DMS79 treated with DMSO at 0.1 percent for 48 hours (cell line): ENCODE measurements at regions not wholly inside any gene's neighbourhood (a gene's known extent, or its start where the extent isn't known, plus 50 kb on each side); places are given as distances from the start of the nearest gene placed in this dataset.
"Not testable (repeated sequence)": the region's sequence is repeated elsewhere in the genome, so short reads cannot be mapped to it uniquely, and the experiment has no call there.

Experiments
- DNase-seq: peaks from one replicate; lab custom pipeline; 2025; lab: John Stamatoyannopoulos, UW

DNA sequence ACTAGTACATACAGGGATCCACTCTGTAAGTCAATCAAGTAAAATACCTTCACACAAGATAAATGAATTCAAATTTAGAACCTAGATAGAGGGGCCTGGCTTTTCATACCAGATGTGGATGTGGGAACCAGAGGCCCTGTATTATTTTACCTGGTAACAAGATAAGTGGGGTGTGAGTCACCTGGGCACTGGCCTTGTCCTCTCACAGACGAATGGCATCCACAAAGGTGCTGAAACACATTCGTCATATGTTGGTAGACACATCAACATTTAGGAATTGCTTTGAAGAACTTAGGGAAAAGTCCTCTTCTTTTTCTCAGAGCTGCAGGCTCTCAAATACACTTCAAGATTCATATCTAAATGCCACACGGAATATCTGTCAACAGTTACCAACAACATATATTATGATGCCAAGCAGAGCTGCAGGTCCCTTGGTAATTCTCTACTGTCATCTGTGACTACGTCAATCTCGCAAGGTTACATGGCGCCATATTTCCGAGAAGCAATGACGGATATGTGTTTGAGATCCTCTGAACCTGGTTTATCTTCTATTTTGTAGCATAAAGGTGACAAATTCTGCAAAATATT, 618.6 kb downstream of the EPM2A start:
- DNase-seq, result no peak

DNA sequence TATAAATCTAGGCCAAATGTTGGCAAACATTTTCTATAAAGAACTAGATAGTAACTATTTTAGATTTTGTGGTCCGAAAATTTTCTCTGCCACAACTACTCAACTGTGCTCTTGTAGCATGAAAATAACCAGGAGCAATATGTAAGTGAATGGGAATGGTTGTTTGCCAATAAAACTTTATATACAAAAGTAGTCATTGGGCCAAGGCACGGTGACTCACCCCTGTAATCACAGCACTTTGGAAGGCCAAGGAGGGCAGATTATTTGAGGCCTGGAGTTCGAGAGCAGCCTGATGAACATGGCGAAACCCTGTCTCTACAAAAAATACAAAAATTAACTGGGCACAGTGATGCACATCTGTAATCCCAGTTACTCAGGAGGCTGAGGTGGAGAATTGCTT, 617.1 kb downstream of the EPM2A start:
- no peak for DNase-seq

DNA sequence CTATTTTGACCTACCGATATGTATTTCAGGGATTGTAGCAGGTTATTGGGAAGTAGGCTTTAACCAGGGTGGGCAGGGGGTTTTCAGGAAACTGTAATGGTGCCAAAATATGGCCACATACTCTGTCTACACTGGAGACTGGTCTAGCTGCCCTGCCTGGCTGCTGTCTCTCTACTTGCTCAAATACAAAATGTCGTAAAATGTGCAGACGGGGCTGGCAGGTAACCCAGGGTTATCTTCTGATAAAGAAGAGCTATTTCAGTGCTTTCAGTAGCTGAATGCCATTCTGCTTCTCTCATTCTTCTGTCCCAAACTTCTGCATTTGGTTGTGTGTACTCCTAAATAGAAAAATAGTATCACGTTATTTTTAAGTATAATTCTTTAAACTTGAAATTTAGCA, 616.2 kb downstream of the EPM2A start:
- no peak for DNase-seq

DNA sequence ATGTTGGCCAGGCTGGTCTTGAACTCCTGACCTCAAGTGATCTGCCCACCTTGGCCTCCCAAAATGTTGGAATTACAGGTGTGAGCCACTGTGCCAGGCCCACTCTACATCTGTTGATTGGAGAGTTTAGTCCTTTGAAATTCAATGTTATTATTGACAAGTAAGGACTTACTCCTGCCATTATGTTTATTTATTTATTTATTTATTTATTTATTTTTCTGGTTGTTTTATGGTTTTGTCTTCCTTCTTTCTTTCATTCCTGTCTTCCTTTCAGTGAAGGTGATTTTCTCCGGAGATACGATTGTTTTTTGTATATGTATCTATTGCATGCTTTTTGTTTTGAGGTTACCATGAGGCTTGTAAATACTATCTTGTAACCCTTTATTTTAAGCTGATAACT, 602.6 kb downstream of the EPM2A start:
- DNase-seq, result no peak

DNA sequence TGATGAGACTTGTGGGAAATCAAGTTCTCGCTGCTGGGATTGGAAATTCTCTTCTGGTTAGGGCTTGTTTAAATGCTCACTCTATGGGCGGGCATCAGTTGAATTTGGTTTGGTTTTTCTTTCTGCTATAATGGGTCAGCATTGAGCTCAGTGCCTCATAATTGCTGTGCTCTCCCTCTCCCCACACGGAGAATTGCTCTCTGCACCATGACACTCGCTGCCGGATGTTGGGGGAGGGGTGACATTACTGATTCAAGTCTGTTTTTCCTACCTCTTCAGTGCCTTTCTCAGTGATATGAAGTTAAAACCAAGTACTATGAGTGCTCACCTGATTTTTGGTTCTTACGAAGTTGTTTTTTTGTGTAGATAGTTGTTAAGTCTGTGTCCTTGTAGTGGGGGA, 599.6 kb downstream of the EPM2A start:
- no peak for DNase-seq

DNA sequence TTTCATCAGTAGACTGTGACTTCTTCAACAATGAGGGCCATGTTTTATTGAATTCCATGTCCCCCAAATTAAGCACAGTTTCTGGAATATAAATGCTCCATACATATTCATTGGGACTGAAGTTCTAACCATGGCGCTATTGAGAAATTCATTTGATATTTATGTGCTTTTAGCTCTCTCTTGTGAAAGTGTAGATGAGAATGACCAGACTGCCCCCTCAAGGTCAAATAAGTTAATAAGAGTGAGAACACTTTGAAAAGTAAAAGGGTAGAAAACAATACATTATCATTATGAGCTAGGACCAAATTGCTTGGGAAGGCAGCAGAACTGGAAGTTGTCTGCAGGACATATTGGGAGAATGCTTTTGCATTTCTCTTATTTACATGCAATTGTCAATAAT, 597.9 kb downstream of the EPM2A start:
- no peak for DNase-seq

DNA sequence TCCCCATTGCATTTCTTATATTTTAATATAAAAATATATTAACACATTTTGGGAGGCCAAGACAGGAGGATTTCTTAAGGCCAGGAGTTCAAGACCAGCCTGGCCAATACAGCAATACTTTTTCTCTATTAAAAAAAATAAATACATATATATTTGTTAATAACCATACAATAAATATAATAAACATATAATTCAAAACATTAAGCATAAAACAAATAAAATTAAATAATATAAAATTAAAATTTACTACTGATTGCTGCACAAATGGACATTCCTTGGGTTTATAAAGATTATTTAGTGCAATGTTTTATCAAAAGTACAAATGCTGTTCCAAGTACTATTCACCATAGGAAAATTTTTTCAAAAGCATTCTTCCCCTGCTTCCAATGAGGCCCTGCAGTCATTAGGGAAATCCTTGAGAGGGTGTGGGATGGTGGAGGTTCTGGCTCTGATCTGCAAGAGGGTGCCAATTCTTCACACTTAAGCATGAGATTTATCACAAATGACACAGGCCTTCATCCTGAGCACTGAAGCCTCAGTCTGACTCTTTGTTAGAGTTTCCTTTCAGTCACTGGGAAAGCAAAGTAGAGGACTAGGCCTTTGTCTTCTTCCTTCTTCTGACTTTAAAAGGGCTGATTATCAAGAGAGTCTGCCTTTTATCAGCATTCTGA, 596.7 kb downstream of the EPM2A start:
- no peak for DNase-seq

DNA sequence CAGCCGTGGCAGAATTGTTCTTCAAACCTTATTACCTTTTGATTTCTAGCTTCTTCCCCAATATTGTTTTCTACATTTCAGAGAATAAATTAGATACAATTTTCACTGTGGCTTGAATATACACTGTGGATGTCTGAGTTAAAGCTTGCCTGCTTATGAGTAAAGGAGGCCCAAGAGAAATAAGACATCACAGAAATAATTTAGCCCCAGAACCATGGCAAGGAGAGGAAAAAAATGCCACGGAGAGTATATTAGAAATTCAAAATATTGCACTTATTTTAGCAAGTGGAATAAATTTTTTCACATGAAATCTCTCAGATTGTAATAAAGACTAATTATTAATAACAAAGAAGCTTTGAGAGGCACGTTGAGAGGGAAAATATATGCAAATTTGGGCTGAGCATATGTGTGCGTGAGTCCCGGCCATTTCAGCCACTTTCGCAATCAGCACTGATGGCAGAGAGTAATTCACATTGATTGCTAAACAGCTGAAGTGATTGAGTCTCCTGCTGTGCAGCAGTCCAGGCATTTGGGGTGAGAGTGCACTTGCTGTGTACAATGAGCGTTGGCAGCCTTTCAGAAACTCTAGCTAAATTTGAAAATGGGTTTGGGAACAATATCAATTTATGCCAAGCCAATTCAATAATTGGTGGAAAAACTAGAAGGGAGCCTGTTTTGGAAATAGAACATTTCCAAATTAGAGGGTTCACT, 596.0 kb downstream of the EPM2A start:
- DNase-seq, result no peak

DNA sequence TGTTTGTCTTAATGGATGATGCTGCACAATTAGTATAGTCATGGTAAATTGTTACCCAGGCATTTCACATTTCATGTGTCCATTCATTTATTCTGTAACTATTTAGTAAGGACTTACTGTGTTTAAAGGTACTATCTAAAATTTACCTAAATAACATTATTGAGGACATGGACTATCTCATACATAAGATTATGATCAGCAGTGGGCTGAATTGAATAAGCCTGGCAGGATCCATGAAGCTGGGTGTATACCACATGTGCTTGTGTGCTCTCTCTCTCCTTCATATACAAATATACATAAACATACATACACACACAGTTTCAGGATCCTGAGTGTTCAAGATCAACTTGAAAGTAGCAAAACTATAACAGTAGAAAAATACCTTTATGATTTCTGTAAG, 595.4 kb downstream of the EPM2A start:
- no peak for DNase-seq

DNA sequence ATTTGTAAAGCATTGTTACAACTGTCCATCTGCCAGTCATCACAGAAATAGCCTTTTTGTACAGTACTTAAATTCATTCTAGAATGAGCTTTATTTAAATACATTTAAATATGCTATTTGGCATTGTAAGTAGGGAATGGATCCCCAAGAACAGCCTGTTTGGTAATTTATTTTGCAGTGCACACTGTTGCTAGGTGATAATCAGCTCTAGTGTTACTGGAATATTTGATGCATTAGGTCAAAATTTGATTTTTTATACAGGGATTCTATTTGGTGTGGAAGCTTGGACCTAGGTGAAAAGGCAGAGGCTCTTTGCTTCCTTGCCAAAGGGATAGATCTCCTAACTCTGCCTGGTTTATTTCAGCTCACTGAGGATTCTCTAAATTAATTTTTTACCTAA, 593.7 kb downstream of the EPM2A start:
- DNase-seq, result no peak

DNA sequence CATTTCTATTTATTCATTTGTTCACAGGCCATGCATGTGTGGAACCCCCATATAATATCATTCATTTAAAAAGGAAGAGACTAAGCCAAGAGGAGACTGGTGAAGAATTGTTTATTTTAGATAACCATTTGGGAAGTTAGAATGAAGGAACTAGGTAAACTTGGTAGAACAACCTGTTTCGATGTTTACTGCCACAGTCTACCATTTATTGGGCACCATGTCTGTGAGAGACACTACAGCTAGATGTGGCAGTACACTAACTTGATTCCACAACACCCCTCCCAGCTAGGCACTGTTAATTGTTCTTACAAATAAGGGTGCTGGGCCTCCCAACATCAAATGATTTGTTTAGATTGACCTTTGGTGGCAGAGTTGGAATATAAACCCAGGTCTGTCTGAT, 592.4 kb downstream of the EPM2A start:
- DNase-seq, result no peak

DNA sequence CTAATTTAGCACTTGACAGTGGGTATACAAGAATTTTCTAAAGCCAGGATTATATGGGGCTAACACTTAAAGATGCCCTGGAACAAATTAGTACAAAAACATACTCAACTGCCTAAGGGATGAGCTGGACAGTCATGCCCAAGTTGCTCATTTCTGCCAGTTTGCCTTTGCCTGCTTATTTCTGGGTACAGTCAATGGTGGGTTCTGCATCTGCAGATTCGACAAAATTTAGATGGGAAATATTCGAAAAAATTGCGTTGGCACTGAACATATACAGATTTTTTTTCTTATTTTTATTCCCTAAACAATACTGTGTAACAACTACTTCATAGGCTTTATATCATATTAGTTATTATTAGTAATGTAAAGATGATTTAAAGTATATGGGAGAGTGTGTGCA, 591.9 kb downstream of the EPM2A start:
- no peak for DNase-seq

DNA sequence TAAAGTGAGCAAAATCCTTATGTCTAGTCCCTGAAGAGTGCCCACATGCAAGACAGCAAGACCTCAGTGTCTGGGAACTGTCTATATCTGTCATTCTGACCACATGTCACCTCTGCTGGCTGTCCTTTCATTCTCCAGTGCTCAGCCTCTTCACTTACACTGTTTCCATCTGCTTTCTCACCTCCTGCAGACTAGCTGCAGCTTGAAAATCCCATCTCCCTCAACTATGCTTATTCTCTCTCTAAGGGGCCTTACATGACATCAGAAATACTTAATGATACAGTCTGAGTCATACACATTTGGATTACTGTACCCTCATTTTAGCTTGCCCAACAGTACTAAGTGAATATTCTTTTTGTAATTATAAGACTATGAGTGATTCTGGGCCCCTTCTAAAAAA, 587.8 kb downstream of the EPM2A start:
- no peak for DNase-seq

DNA sequence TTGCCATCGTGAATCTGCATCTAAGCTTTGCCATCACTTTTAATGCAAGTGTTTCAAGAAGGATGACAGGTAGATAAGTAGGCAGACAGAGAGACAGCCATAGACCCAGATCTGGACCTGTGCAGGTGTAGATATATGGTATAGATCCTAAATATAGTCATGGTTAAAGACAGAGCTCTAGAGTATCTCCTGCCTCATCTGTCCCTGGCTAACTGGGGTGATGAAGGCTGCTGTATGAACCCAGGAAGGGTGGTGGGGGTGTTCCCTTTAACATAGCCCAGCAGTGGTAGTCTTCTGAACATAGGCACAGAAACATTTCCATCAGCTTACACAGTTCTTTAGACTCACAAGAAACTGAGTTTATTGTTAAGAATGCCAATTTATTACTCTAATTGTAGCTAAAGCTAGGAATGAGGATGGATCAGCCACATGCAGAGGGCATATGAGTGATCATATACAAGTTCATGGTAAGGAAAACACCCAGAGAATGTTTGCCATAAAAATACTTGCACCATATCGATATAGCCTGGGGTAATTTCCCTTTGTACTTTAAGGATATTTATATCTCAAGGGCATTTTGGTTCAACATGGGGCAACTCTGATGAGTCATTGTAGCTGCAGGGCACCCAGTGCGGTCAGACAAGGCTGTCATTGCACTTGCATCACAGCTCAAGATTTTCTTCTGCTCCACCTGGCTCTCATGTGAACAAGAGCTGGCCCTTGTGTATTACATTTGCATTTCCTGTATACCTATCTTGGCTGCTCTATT, 587.2 kb downstream of the EPM2A start:
- DNase-seq, result no peak

DNA sequence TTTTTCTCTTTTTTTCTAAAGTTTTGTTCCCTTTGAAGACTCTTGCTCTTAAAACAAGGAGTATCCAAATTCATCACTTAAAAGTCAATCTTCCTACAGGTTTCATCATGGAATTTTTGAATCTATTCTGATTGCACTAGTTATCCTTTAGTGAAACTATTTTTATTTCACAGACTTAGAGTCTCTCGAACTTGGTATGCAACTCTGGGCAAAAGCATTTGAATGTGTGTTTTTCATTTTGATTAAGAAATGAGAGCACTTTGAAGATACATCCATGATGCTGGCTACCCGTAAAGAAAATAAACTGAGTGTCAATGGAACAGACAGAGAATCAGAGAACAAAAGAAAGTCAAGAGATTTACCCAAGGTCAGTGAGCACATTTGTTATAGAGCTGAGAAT, 586.5 kb downstream of the EPM2A start:
- no peak for DNase-seq

DNA sequence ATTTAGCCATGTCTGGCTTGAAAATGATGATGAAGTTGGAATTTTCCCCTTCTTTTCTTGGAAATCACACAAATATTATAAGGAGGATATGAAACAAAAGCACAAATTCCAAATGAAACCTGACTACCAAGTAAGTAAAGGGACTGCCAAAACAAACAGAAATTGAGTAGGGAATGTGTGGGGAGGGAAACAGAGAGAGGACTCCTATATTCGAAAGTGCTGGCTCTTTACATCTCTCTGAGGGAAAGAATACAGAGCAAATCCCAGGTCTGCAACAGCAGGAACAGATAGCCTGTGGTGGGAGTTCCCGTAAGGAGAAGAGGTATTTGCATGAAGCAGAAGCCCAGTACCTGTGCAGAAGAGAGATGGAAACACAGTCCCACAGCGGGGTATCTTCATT, 583.7 kb downstream of the EPM2A start:
- no peak for DNase-seq

DNA sequence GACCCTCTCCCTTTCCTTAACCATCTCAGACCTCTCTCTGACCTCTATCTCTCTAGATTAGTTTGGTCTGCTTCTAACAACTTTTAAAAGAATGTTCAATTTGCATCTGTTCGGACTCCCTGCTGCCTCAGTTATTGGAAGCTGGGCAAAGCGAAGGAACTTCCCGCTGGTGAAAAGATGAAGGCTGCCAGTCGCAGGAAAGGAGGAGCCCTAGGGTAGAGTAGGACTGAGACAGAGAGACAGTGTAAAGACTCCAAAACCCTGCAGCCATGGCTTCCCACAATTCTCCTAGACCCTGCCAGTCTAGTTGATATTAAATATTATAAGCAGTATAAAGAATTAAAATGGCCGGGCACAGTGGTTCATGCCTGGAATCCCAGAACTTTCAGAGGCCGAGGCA, 581.8 kb downstream of the EPM2A start:
- no peak for DNase-seq

DNA sequence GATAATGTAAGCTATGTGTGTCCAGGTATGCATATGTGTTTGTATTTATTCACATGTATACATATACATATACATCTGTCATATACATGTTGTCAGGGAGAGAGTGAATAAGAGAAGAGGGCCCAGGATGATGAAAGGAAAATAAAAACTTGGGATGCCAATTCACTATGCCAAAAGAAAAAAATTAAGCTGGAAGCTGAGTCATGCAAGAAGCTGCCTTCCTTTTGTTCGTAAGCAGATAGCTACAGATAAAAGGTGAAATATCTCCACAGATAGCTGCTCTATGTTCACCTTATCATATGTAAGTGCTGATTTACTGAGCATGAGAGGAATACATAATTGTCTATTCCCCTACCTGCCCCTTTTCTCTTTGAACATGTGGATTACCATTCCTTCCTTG, 579.9 kb downstream of the EPM2A start:
- DNase-seq, result no peak

DNA sequence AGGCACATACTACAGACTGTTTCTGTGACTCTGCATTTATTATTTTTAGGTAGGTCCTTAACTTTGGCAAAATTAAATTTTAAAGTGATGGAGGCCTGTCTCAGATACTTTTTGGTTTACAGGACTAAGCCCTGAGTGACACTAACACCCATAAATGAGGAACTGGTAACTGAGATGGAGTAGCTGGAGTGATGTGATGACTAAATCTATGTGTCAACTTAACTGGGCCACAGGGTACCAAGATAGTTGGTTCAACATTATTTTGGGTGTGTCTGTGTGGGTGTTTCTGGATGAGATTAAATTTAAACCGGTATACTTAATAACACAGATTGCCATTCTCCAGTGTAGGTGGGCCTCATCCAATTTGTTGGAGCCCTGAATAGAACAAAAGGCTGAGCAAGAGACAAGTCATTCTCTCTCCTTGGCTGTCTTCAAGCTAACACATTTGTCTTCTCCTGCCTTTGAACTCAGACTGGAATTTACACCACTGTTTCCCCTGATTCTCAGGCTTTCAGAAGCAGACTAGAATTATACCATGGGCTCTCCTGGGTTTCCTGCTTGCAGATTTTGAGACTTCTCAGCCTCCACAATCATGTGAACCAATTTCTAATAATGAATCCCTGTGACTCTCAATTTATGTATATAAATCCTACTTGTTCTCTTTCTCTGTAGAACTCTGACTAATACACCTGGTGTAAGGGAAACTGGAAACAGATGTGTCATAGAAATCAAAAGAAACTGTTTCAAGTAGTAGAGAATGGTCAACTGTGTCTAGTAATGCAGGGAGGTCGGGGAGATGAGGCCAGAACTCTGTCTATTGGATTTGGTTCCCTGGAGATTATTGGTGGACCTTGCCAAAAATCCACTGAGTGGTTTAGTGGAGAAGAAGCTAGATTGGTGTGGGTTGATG, 579.2 kb downstream of the EPM2A start:
- no peak for DNase-seq

DNA sequence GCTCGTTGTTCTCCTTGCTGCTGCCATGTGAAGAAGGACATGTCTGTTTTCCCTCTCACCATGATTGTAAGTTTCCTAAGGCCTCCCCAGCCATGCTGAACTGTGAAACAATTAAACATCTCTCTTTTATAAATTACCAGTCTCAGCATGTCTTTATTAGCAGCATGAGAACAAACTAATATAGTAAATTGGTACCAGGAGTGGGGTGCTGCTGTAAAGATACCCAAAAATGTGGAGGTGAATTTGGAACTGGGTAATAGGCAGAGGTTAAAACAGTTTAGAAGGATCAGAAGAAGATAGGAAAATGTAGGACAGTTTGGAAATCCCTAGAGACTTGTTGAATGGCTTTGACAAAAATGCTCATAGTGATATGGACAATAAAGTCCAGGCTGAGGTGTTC, 576.7 kb downstream of the EPM2A start:
- not testable (repeated sequence) for DNase-seq

DNA sequence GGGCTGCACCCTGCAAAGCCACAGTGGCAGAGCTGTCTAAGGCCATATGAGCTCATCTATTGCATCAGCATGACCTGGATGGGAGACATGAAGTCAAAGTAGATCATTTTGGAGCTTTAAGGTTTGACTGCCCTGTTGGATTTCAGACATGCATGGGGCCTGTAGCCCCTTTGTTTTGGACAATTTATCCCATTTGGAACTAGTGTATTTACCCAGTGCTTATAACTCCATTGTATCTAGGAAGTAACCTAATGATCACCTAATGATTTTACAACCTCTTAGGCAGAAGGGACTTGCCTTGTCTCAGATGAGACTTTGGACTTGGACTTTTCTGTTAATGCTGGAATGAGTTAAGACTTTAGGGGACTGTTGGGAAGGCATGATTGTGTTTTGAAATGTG, 575.4 kb downstream of the EPM2A start:
- DNase-seq, result no peak

DNA sequence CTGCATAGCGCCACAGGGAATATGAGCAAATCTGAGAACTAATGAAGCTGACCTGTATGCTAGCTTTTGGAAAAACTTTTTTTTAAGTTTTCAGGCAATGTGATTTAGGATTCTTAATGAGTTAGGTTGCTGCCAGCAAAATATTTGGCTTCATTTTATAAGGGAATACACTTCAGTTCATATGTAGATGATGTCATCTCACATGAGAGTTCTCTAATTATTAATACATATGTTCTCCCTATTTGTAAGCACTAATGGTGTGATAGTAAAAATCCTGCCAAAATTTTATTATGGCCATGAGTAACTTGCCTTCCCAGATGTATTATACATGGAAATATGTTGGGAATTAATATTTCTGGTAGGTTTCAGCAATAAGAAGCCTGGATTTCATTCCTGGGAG, 573.8 kb downstream of the EPM2A start:
- no peak for DNase-seq
